Prostate gland (tissue), 2 donors: ENCODE measurements at regions not wholly inside any gene's neighbourhood (a gene's known extent, or its start where the extent isn't known, plus 50 kb on each side); places are given as distances from the start of the nearest gene placed in this dataset.

Source experiments
- DNase-seq: peaks from one replicate; pipeline ENCODE4 v3.0.0-alpha.2; 2019; ENCODE audit warnings: low spot score
- H3K27ac ChIP-seq, 2 donors: fragments of 200-600 bp; sonication (generic); 2 replicates each; pipeline ENCODE4 v1.5.1; 2017 to 2019
- H3K27me3 ChIP-seq: fragments of 200-600 bp; sonication (generic); replicated peaks from 2 replicates; pipeline ENCODE4 v1.5.1; 2019; ENCODE audit not compliant: insufficient read depth
- H3K36me3 ChIP-seq, 2 donors: fragments of 200-600 bp; sonication (generic); 1 replicate in 1 of 2; 2 replicates in 1 of 2; pipeline versions ENCODE4 v1.5.1 to v1.8.1; 2017 to 2019
- H3K4me1 ChIP-seq: fragments of 200-600 bp; sonication (generic); replicated peaks from 2 replicates; pipeline ENCODE4 v1.5.1; 2019
- H3K4me3 ChIP-seq, 2 donors: fragments of 200-600 bp; sonication (generic); 2 replicates each; pipeline ENCODE4 v1.5.1; 2017 to 2019
- H3K9me3 ChIP-seq: fragments of 200-600 bp; sonication (generic); 2 replicates; pipeline ENCODE4 v1.5.1; 2017
- POLR2A ChIP-seq: fragments of 450-650 bp; IDR thresholded peaks from one replicate; pipeline ENCODE4 v1.6.1; 2016; ENCODE audit warnings: antibody characterized with exemption, mild to moderate bottlenecking
- POLR2AphosphoS5 ChIP-seq: sonication (generic); formaldehyde crosslinking; IDR thresholded peaks from one replicate; pipeline ENCODE4 v1.6.1; 2017; ENCODE audit warnings: antibody characterized with exemption
- WGBS: methylation state at CpG from one replicate; pipeline ENCODE4 v1.1.5; 2018; 5-methylcytosine and 5-hydroxymethylcytosine counted together
- intact Hi-C: fragments of 100-400 bp; cut with DNase I; formaldehyde crosslinking; loops from one replicate; pipeline ENCODE4 v1.14.2; 2022
- TF ChIP-seq, protein P1 (sequence below), 4 experiments: fragments of 200-600 bp in 2 of 4; fragments of 450-650 bp in 2 of 4; sonication (generic) in 2 of 4; IDR thresholded peaks; 1 replicate in 3 of 4; 2 replicates in 1 of 4; pipeline ENCODE4 v1.5.1; 2016 to 2019; ENCODE audit warnings: antibody characterized with exemption in 4 of 4, mild to moderate bottlenecking in 2 of 4, moderate library complexity in 2 of 4

DNA sequence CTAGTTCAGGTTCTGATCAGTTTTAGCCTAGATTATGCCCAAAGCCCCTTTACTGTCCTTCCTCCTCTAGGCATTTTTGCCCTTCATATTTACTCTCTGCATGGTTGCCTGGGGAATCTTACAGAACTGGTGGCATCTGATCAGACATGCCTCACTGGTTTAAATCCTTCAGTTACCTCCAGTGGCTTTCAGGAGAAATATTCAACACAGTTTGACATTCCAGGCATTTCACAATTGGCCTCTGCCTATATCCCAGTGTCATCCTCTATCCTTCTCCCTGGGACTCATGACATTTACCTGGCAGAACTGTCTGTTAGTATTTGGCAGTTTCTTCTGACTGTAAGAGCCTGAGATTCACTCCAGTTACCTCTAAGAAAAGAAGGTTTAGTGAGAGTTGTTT lies 152.9 kb upstream of the MEIS1 start:
- Histone ChIP-seq H3K4me3 (no peak overlapping the region), H3K27me3 (no peaks in the 10 kb centered on the region), H3K27ac (no peak overlapping the region), H3K9me3 (no peaks in the 10 kb centered on the region), H3K4me1 (no peaks in the 10 kb centered on the region), H3K36me3 (no peaks in the 10 kb centered on the region)
- TF ChIP-seq POLR2AphosphoS5 (no peak), POLR2A (no peak)
- TF ChIP-seq, protein P1, sequence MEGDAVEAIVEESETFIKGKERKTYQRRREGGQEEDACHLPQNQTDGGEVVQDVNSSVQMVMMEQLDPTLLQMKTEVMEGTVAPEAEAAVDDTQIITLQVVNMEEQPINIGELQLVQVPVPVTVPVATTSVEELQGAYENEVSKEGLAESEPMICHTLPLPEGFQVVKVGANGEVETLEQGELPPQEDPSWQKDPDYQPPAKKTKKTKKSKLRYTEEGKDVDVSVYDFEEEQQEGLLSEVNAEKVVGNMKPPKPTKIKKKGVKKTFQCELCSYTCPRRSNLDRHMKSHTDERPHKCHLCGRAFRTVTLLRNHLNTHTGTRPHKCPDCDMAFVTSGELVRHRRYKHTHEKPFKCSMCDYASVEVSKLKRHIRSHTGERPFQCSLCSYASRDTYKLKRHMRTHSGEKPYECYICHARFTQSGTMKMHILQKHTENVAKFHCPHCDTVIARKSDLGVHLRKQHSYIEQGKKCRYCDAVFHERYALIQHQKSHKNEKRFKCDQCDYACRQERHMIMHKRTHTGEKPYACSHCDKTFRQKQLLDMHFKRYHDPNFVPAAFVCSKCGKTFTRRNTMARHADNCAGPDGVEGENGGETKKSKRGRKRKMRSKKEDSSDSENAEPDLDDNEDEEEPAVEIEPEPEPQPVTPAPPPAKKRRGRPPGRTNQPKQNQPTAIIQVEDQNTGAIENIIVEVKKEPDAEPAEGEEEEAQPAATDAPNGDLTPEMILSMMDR (IDR thresholded peaks at IDR 0.05): no peak
- intact Hi-C loops: no loop called here
- DNase-seq: no peak

DNA sequence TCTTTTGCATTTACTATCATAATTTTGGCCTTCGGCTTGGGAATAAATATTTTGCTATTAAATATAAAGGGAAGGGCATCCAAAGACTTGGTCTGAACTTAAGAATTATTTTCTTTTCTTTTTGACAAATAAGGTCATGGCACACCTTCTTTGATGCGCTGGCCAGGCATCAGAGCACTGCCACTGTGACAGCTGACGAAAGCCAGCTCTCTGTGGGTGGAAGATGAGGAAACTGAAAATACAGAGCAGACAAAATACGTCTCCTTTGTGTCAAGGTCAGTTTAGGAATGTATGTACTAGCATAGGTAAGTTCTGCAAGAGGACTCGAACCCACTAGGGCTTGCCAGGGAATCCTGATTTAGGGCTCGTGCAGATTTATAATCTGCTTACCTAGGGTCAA lies 155.9 kb upstream of the MEIS1 start:
- H3K27ac ChIP-seq: no peak overlapping the region
- no peaks in the 10 kb centered on the region for H3K27me3 ChIP-seq
- no peak for TF ChIP-seq POLR2AphosphoS5
- TF ChIP-seq, protein P1 (IDR thresholded peaks at IDR 0.05): no peak
- TF ChIP-seq POLR2A: no peak
- H3K4me3 ChIP-seq: no peak overlapping the region
- no peaks in the 10 kb centered on the region for H3K36me3 ChIP-seq
- no peaks in the 10 kb centered on the region for H3K9me3 ChIP-seq
- H3K4me1 ChIP-seq: no peaks in the 10 kb centered on the region
- DNase-seq: no peak
- WGBS: 93% methylated on average over 6 of the region's 6 CpGs
- intact Hi-C loops: no loop called here

DNA sequence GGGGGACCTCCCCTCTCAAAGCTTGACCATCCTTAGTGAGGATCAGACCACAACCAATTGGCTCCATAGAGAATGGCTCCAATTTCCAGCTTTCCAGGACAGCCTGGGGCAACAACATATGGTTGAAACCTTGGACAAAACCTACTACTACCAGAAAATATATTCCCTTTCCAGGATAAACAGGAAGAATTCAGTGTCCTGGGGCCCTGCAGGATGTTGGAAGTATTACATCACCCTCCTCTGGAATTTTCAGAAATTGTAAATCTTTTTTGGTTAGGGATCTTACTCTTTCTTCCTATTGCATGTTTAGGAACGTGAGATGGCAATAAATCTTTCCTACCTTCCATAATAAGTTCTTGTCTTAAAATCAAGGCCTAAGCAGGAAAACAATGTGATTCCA lies 158.9 kb upstream of the MEIS1 start:
- TF ChIP-seq, protein P1 (IDR thresholded peaks at IDR 0.05): no peak
- TF ChIP-seq POLR2AphosphoS5: no peak
- Histone ChIP-seq H3K9me3 (no peaks in the 10 kb centered on the region), H3K4me1 (no peaks in the 10 kb centered on the region), H3K27me3 (no peaks in the 10 kb centered on the region), H3K4me3 (no peak overlapping the region), H3K36me3 (no peaks in the 10 kb centered on the region), H3K27ac (no peak overlapping the region)
- WGBS: 55% methylated on average over 1 of the region's 1 CpG
- intact Hi-C loops: no loop called here
- DNase-seq: no peak

DNA sequence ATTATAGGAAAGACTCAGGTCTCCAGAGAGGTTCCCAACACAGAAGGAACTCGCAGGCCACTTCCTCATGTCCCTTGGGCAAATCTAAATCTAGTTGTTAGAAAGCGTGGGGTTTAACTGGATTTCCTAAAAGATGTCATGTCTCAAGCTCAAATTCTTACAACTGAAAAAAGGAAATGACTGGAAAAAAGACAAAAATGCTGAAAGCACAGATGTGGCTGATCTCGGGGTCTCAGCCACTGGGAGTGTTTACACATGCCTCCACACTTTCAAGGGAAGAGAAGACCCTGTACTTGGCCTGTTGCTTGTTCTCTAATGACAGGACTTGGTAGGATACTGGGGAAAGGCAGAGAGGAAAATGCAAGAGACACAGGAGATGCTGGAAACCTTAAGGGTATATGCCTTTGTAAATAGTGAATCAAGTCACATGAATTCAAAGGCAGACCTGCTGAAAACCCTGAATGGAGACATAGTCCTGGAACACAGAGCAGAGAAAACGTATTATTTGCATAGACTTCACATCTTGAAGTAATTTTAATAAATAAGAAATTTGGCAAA lies 160.9 kb upstream of the MEIS1 start:
- H3K27me3 ChIP-seq: no peaks in the 10 kb centered on the region
- 63% methylated on average over 4 of the region's 4 CpGs for WGBS
- no peak overlapping the region for H3K27ac ChIP-seq
- H3K4me3 ChIP-seq: no peak overlapping the region
- no peaks in the 10 kb centered on the region for H3K4me1 ChIP-seq
- no peak for DNase-seq
- H3K36me3 ChIP-seq: no peaks in the 10 kb centered on the region
- TF ChIP-seq, protein P1 (IDR thresholded peaks at IDR 0.05): no peak
- TF ChIP-seq POLR2A (no peak), POLR2AphosphoS5 (no peak)
- intact Hi-C loops: no loop called here
- no peaks in the 10 kb centered on the region for H3K9me3 ChIP-seq

DNA sequence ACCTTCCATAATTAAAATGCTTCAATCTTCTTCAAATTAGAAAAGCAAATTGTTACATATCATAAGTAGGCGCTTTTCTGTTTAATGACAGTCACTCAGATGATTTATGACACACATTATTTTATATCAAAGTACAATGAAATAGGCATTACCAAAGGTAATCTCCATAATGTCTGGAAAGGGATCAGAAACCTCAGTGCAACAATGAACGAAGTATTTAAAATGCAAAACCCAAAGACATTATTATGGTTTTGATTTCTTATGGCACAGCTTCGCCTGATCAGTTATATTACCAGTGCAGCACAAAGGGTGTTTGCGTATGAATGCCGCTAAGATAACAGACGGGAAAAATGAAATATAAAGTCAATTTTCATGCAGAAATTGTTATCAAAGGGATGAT lies 162.2 kb upstream of the MEIS1 start:
- intact Hi-C loops: no loop called here
- WGBS: 93% methylated on average over 6 of the region's 6 CpGs
- H3K27ac ChIP-seq: no peak overlapping the region

More for the DNA sequence above, 162.2 kb upstream of the MEIS1 start:
- DNase-seq: no peak
- H3K9me3 ChIP-seq: no peaks in the 10 kb centered on the region
- H3K4me3 ChIP-seq: no peak overlapping the region
- TF ChIP-seq POLR2AphosphoS5 (no peak), POLR2A (no peak)
- TF ChIP-seq, protein P1 (IDR thresholded peaks at IDR 0.05): no peak
- H3K4me1 ChIP-seq: no peaks in the 10 kb centered on the region
- no peaks in the 10 kb centered on the region for H3K36me3 ChIP-seq
- H3K27me3 ChIP-seq: no peaks in the 10 kb centered on the region
